ENCODE measurements at regions not wholly inside any gene's neighbourhood (a gene's known extent, or its start where the extent isn't known, plus 50 kb on each side); places are given as distances from the start of the nearest gene placed in this dataset.

DNA sequence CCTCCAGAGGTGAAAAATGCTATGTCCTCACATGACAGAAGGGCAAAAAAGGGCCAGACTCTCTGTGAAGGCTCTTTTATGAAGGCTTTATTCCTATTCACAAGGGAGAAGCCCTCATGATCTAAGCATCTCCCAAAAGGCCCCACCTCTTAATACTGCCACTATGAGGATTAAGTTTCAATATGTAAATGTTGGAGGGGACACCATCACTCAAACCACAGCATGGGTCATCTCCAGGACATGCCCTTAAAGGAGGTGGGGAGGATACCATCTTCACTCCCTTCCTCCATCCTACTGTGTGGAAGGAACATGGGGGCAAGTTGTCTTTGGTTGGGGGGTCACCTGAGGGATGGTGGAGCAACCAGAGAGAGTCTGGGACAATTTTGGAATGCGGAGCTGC, 170.1 kb downstream of the TRIM33 start:
- Histone ChIP-seq H4K91ac (ENCODE audit: insufficient read length, low read depth, low read length) (no peak overlapping the region), H2AK5ac (ENCODE audit: insufficient read length, low read length) (no peak overlapping the region), H2BK120ac (ENCODE audit: low read depth, low read length, poor library complexity, severe bottlenecking) (no peak overlapping the region), H2AFZ (ENCODE audit: low read length) (no peak overlapping the region), H3K56ac (ENCODE audit: insufficient read length, low read depth, low read length) (no peak overlapping the region), H4K5ac (ENCODE audit: insufficient read length, low read depth, low read length) (no peak overlapping the region), H3K27me3 (ENCODE audit: insufficient read depth, low read length) (no peaks in the 10 kb centered on the region), H2BK20ac (ENCODE audit: low read depth, low read length, poor library complexity, severe bottlenecking) (no peak overlapping the region), H3T11ph (ENCODE audit: low read length) (no peak overlapping the region), H2BK5ac (ENCODE audit: insufficient read length, low read length) (no peak overlapping the region), H3K4me1 (ENCODE audit: insufficient read depth, low read length) (no peaks in the 10 kb centered on the region; the same call in 1 of the 2 replicates), H3K14ac (ENCODE audit: insufficient read depth, low read length) (no peak overlapping the region), H3K4ac (ENCODE audit: low read depth, low read length) (no peak overlapping the region), H3K23me2 (ENCODE audit: insufficient read length, low read depth, low read length, poor library complexity, severe bottlenecking) (peaks cover 2% of the 10 kb centered on the region), H3K9ac (ENCODE audit: extremely low read depth, insufficient read length, low read length) (no peak overlapping the region), H4K8ac (replicated peaks; ENCODE audit: insufficient read length, low read depth, low read length) (no peak overlapping the region), H3K9me3 (ENCODE audit: control insufficient read depth, low read depth, low read length) (no peaks in the 10 kb centered on the region), H3K27ac (ENCODE audit: insufficient read length, low read depth, low read length) (no peak overlapping the region), H3K79me1 (ENCODE audit: insufficient read depth, low read depth, low read length, poor library complexity, severe bottlenecking) (no peaks in the 10 kb centered on the region), H2BK12ac (ENCODE audit: insufficient read length, low read depth, low read length) (no peak overlapping the region), H3K23ac (ENCODE audit: insufficient read length, low read depth, low read length) (no peak overlapping the region), H4K20me1 (ENCODE audit: control insufficient read depth, insufficient read depth, insufficient read length) (no peaks in the 10 kb centered on the region), H3K18ac (ENCODE audit: insufficient read length, low read depth, low read length) (no peak overlapping the region), H3K4me2 (ENCODE audit: insufficient read depth, insufficient read length, low read length) (no peak overlapping the region), H3K79me2 (ENCODE audit: insufficient read depth, low read length) (no peaks in the 10 kb centered on the region), H2BK15ac (ENCODE audit: low read depth, low read length) (no peak overlapping the region)
- peaks cover 4 to 10% of the 10 kb centered on the region in 2 experiments for H3K4me1 Mint-ChIP-seq
- no peak overlapping the region for H3K4me3 Mint-ChIP-seq
- H3K27ac Mint-ChIP-seq: no peak overlapping the region
- TF ChIP-seq, protein P1, sequence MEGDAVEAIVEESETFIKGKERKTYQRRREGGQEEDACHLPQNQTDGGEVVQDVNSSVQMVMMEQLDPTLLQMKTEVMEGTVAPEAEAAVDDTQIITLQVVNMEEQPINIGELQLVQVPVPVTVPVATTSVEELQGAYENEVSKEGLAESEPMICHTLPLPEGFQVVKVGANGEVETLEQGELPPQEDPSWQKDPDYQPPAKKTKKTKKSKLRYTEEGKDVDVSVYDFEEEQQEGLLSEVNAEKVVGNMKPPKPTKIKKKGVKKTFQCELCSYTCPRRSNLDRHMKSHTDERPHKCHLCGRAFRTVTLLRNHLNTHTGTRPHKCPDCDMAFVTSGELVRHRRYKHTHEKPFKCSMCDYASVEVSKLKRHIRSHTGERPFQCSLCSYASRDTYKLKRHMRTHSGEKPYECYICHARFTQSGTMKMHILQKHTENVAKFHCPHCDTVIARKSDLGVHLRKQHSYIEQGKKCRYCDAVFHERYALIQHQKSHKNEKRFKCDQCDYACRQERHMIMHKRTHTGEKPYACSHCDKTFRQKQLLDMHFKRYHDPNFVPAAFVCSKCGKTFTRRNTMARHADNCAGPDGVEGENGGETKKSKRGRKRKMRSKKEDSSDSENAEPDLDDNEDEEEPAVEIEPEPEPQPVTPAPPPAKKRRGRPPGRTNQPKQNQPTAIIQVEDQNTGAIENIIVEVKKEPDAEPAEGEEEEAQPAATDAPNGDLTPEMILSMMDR (conservative IDR thresholded peaks at IDR 0.05): no peak
- no peaks in the 10 kb centered on the region; a peak in 1 of 7 replicates for H3K36me3 Mint-ChIP-seq (ENCODE audit: insufficient read depth in 1 of 3, low read depth in 3 of 3)
- DNase-seq: no peak
- WGBS (ENCODE audit: extremely low coverage, insufficient read length, low lambda C conversion rate): no CpG with 5 or more reads among the region's 1 CpG
- H3K27me3 Mint-ChIP-seq (ENCODE audit: low read depth): peaks cover 12% of the 10 kb centered on the region
- no peaks in the 10 kb centered on the region; a peak in 1 of 5 replicates for H3K9me3 Mint-ChIP-seq
